ENCODE measurements at regions not wholly inside any gene's neighbourhood (a gene's known extent, or its start where the extent isn't known, plus 50 kb on each side); places are given as distances from the start of the nearest gene placed in this dataset.

- H3K9me2 ChIP-seq (replicated peaks; ENCODE audit: insufficient read depth, low read length), result no peaks in the 10 kb centered on the region
- H3K79me2 ChIP-seq (ENCODE audit: insufficient read depth, low read length), result no peaks in the 10 kb centered on the region
- no peak overlapping the region for H3K27ac ChIP-seq (ENCODE audit: low read depth, low read length)
- H3K4me3 ChIP-seq (ENCODE audit: insufficient read depth, low read length, poor library complexity, severe bottlenecking), result no peak overlapping the region
- H3F3A ChIP-seq (ENCODE audit: insufficient read depth), result no peaks in the 10 kb centered on the region
- H4K20me1 ChIP-seq (ENCODE audit: low read depth, low read length), result no peaks in the 10 kb centered on the region
- H3K9ac ChIP-seq (ENCODE audit: low read length), result no peak overlapping the region
- no peak overlapping the region for H2AFZ ChIP-seq (ENCODE audit: low read depth, low read length, severe bottlenecking)
- H3K36me3 ChIP-seq (ENCODE audit: low read length), result no peaks in the 10 kb centered on the region
- TF ChIP-seq EZH2phosphoT487 (conservative IDR thresholded peaks at IDR 0.05; ENCODE audit: low read length) (no peak), CTCF (IDR thresholded peaks at IDR 0.05; ENCODE audit: insufficient read depth, low read length, poor library complexity, severe bottlenecking) (no peak)
- H3K4me2 ChIP-seq (ENCODE audit: low read depth, low read length, poor library complexity, severe bottlenecking), result no peak overlapping the region
- H3K9me3 ChIP-seq (ENCODE audit: insufficient read depth, low read length), result no peaks in the 10 kb centered on the region
- H3K27me3 ChIP-seq (ENCODE audit: low read length), result no peaks in the 10 kb centered on the region
Observed at GRCh38 chrX:39950018-39950688, 147.6 kb downstream of the BCOR start.

- H3K79me2 ChIP-seq (ENCODE audit: insufficient read depth, low read length), result no peaks in the 10 kb centered on the region
- no peaks in the 10 kb centered on the region for H3K36me3 ChIP-seq (ENCODE audit: low read length)
- H3K9me2 ChIP-seq (replicated peaks; ENCODE audit: insufficient read depth, low read length), result no peaks in the 10 kb centered on the region
- no peak overlapping the region for H2AFZ ChIP-seq (ENCODE audit: low read depth, low read length, severe bottlenecking)
- no peaks in the 10 kb centered on the region for H3K9me3 ChIP-seq (ENCODE audit: insufficient read depth, low read length)
- no peaks in the 10 kb centered on the region for H4K20me1 ChIP-seq (ENCODE audit: low read depth, low read length)
- no peak overlapping the region for H3K4me3 ChIP-seq (ENCODE audit: insufficient read depth, low read length, poor library complexity, severe bottlenecking)
- H3F3A ChIP-seq (ENCODE audit: insufficient read depth), result no peaks in the 10 kb centered on the region
- TF ChIP-seq EZH2phosphoT487 (conservative IDR thresholded peaks at IDR 0.05; ENCODE audit: low read length) (no peak), CTCF (IDR thresholded peaks at IDR 0.05; ENCODE audit: insufficient read depth, low read length, poor library complexity, severe bottlenecking) (no peak)
- H3K4me2 ChIP-seq (ENCODE audit: low read depth, low read length, poor library complexity, severe bottlenecking), result no peak overlapping the region
- no peak overlapping the region for H3K27ac ChIP-seq (ENCODE audit: low read depth, low read length)
- no peak overlapping the region for H3K9ac ChIP-seq (ENCODE audit: low read length)
- no peaks in the 10 kb centered on the region for H3K27me3 ChIP-seq (ENCODE audit: low read length)
Observed at GRCh38 chrX:39952989-39953388, 144.8 kb downstream of the BCOR start.

GRCh38 chrX:39953879-39954278 lies 143.9 kb downstream of the BCOR start:
- no peak overlapping the region for H2AFZ ChIP-seq (ENCODE audit: low read depth, low read length, severe bottlenecking)
- H3K79me2 ChIP-seq (ENCODE audit: insufficient read depth, low read length), result no peaks in the 10 kb centered on the region
- no peaks in the 10 kb centered on the region for H3F3A ChIP-seq (ENCODE audit: insufficient read depth)
- no peak overlapping the region for H3K9ac ChIP-seq (ENCODE audit: low read length)
- H3K27ac ChIP-seq (ENCODE audit: low read depth, low read length), result no peak overlapping the region
- H3K4me2 ChIP-seq (ENCODE audit: low read depth, low read length, poor library complexity, severe bottlenecking), result no peak overlapping the region
- H3K9me2 ChIP-seq (replicated peaks; ENCODE audit: insufficient read depth, low read length), result no peaks in the 10 kb centered on the region
- H4K20me1 ChIP-seq (ENCODE audit: low read depth, low read length), result no peaks in the 10 kb centered on the region
- no peaks in the 10 kb centered on the region for H3K9me3 ChIP-seq (ENCODE audit: insufficient read depth, low read length)
- no peak overlapping the region for H3K4me3 ChIP-seq (ENCODE audit: insufficient read depth, low read length, poor library complexity, severe bottlenecking)
- TF ChIP-seq EZH2phosphoT487 (conservative IDR thresholded peaks at IDR 0.05; ENCODE audit: low read length), result no peak
- TF ChIP-seq CTCF (IDR thresholded peaks at IDR 0.05; ENCODE audit: insufficient read depth, low read length, poor library complexity, severe bottlenecking), result no peak
- H3K36me3 ChIP-seq (ENCODE audit: low read length), result no peaks in the 10 kb centered on the region
- no peaks in the 10 kb centered on the region for H3K27me3 ChIP-seq (ENCODE audit: low read length)
